ENCODE measurements at regions not wholly inside any gene's neighbourhood (a gene's known extent, or its start where the extent isn't known, plus 50 kb on each side); places are given as distances from the start of the nearest gene placed in this dataset.

- TF ChIP-seq POLR2AphosphoS5 (IDR thresholded peaks at IDR 0.05; ENCODE audit: low read depth, low read length) (no peak), TAF1 (IDR thresholded peaks at IDR 0.05; ENCODE audit: borderline replicate concordance, insufficient read depth, low read length) (no peak), REST (IDR thresholded peaks at IDR 0.05; ENCODE audit: insufficient read depth in 1 of 2, low read depth in 2 of 2, low read length in 2 of 2) (no peak), SIN3A (IDR thresholded peaks at IDR 0.05; ENCODE audit: borderline replicate concordance, insufficient read depth, low read length) (no peak), FOXP2 (optimal IDR thresholded peaks at IDR 0.05; ENCODE audit: borderline replicate concordance, extremely low read depth, extremely low read length, insufficient read depth) (no peak)
Measured at GRCh38 chr15:94893091-94893490, 661.7 kb downstream of the MCTP2 start.

All from PFSK-1 (cell line).